Immature natural killer cell (primary cell): ENCODE measurements at regions not wholly inside any gene's neighbourhood (a gene's known extent, or its start where the extent isn't known, plus 50 kb on each side); places are given as distances from the start of the nearest gene placed in this dataset.

ENCODE experiments used
- DNase-seq, 3 donors: peaks; one replicate each; pipeline ENCODE4 v3.0.0; 2022; ENCODE audit warnings: mixed read lengths in 1 of 3
- H3K27ac Mint-ChIP-seq, 6 donors: one replicate each; pipeline ENCODE4 v1.8.0; 2020; ENCODE audit warnings: mixed read lengths in 6 of 6, mild to moderate bottlenecking in 5 of 6, inconsistent platforms in 4 of 6, moderate library complexity in 3 of 6
- H3K27me3 Mint-ChIP-seq, 3 donors: one replicate each; pipeline ENCODE4 v1.8.0; 2020 to 2021; ENCODE audit warnings: low read depth in 3 of 3, mild to moderate bottlenecking in 3 of 3, mixed read lengths in 3 of 3, moderate library complexity in 3 of 3, inconsistent platforms in 1 of 3
- H3K36me3 Mint-ChIP-seq, 3 donors: one replicate each; pipeline ENCODE4 v1.8.0; 2020; ENCODE audit warnings: mixed read lengths in 3 of 3, inconsistent platforms in 2 of 3, mild to moderate bottlenecking in 2 of 3
- H3K4me1 Mint-ChIP-seq, 2 donors: one replicate each; pipeline ENCODE4 v1.8.0; 2020; ENCODE audit warnings: inconsistent platforms in 2 of 2, mild to moderate bottlenecking in 2 of 2, mixed read lengths in 2 of 2, moderate library complexity in 1 of 2
- H3K4me3 Mint-ChIP-seq, 5 donors: one replicate each; pipeline ENCODE4 v1.8.0; 2020; ENCODE audit warnings: mild to moderate bottlenecking in 5 of 5, mixed read lengths in 5 of 5, inconsistent platforms in 3 of 5, moderate library complexity in 3 of 5
- H3K9me3 Mint-ChIP-seq, 6 donors: one replicate each; pipeline ENCODE4 v1.8.0; 2020; ENCODE audit warnings: mild to moderate bottlenecking in 6 of 6, mixed read lengths in 6 of 6, inconsistent platforms in 4 of 6, moderate library complexity in 3 of 6

DNA sequence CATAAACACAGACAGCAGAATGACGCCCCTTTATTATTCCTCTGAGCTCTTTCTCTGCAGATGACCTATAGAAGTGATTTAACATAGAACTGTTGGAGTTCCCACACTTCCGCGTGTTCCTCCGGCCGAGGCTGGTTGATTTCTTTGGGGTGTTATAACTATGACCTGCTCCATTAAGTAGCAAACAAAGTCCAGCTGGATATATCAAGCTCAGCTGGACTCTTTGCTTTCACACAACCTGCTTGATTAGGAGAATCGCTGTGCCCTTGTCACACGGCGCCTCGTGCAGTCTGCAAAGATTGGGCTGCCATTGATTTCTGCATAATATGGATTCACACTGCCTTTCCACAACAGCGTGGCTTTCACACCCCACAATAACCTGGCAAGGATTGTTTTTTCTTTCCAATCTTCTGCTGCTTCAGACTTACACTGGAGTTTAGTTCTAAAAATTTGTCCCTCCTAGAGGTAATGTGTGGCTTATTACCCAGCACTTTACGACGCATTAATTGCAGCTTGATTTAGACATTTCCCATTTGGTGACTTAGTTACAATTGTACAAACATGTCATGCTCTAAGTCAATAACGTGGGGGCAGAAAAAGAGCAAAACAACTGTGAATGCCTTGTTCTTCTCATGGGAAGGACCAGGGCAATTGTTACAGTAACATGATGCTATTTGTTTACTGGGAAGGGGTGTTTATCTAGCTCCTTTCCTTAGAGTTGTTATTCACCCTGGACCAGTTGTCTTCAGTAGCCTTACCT lies 485.7 kb downstream of the TXNL1 start:
- H3K27me3 Mint-ChIP-seq: peaks cover 0 to 1% (median 1%) of the 10 kb centered on the region in 3 donors
- H3K4me3 Mint-ChIP-seq: no peak overlapping the region
- H3K4me1 Mint-ChIP-seq: no peaks in the 10 kb centered on the region
- H3K27ac Mint-ChIP-seq: no peak overlapping the region
- DNase-seq: no peak
- H3K9me3 Mint-ChIP-seq: peaks cover 0 to 7% (median 2%) of the 10 kb centered on the region in 6 donors
- no peaks in the 10 kb centered on the region for H3K36me3 Mint-ChIP-seq

DNA sequence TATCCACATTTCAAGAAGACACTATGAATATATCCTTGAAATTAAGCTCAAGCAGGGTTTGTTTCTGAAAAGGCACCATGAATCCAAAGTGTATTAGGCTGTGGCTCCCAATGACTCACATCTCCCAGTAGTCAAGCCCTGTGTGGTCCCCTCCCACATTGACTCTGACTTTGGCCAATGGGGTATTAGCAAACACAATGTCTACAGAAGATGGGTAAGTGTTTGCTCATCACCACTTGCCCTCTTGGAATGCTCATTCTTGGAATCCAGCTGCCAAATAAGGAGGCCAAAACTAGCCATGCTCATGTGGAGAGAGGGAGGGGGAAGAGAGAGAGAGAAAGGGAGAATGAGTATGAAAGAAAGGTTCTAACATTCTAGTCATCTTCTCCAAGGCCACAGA lies 490.0 kb downstream of the TXNL1 start:
- Mint-ChIP-seq H3K9me3 (peaks cover 0 to 7% (median 2%) of the 10 kb centered on the region in 6 donors), H3K27ac (no peak overlapping the region), H3K4me3 (no peak overlapping the region), H3K27me3 (peaks cover 0 to 1% (median 0%) of the 10 kb centered on the region in 3 donors), H3K36me3 (no peaks in the 10 kb centered on the region), H3K4me1 (no peaks in the 10 kb centered on the region)
- DNase-seq: no peak

DNA sequence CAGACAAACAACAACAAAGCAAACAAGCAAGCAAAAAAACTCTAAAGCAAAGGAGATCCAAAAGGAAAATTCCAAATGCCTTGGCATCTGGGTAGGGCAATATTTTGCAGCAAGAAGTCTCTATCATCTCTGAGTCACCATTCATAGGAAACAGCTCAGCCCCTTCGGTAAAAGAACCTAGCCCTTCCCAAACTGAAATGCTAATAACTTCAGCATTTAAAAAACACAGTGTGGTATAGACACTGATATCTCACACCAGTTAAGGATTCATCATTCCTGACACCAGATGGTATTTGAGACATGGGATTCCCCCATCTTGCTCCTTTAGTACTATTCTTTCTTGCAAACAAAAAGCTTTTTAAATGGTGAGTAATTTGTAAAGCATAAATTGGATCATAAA lies 491.8 kb downstream of the TXNL1 start:
- no peak for DNase-seq
- Mint-ChIP-seq H3K4me1 (no peaks in the 10 kb centered on the region), H3K27me3 (no peaks in the 10 kb centered on the region), H3K4me3 (no peak overlapping the region), H3K9me3 (peaks cover 0 to 9% (median 2%) of the 10 kb centered on the region in 6 donors), H3K36me3 (no peaks in the 10 kb centered on the region), H3K27ac (no peak overlapping the region)

DNA sequence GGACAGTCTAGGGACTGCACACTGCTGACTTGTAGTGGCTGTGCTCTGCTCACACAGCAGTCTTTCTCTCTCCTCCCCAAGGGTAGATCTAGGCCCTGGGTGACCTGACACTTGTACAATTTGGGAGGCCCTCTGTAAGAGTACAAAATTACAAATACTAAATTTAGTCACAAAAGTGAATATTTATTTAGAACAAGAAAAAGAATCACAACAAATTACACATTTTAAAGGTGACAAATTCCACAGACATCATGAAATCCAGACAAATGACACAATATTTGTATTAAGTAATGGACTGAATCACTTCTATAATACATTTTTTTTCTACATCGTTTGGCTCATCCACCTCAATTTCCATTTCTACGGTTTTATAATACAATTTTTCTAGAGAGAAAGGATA lies 496.4 kb downstream of the TXNL1 start:
- peaks cover 0 to 3% (median 0%) of the 10 kb centered on the region in 6 donors for H3K9me3 Mint-ChIP-seq
- H3K36me3 Mint-ChIP-seq: no peaks in the 10 kb centered on the region
- H3K27me3 Mint-ChIP-seq: no peaks in the 10 kb centered on the region
- DNase-seq: no peak
- no peak overlapping the region for H3K27ac Mint-ChIP-seq
- H3K4me3 Mint-ChIP-seq: no peak overlapping the region
- no peaks in the 10 kb centered on the region for H3K4me1 Mint-ChIP-seq

DNA sequence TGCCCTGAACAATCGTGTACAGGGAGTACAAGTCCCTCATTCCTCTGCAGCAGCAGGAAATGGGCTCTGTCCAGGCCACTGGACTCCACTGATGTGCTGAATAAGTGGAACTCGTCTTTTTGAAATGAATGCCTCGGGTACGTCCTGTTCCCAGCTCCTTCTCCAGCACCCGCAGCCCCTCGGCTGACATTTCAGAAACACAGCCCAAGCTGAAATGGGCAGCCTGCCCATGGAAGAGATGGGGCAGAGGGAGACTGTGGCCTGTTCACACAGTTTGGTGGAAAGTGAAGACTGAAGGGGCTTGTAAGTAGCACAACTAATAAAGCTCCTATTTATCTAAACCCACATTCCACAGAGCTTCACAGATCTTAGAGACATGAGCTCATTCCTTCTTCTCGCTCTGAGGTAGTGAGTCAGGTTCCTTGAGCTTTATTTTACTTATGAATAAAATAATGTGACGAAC lies 498.6 kb downstream of the TXNL1 start:
- DNase-seq: no peak
- Mint-ChIP-seq H3K9me3 (peaks cover 0 to 3% (median 0%) of the 10 kb centered on the region in 6 donors), H3K36me3 (no peaks in the 10 kb centered on the region), H3K27me3 (no peaks in the 10 kb centered on the region), H3K27ac (no peak overlapping the region), H3K4me1 (no peaks in the 10 kb centered on the region), H3K4me3 (no peak overlapping the region)

DNA sequence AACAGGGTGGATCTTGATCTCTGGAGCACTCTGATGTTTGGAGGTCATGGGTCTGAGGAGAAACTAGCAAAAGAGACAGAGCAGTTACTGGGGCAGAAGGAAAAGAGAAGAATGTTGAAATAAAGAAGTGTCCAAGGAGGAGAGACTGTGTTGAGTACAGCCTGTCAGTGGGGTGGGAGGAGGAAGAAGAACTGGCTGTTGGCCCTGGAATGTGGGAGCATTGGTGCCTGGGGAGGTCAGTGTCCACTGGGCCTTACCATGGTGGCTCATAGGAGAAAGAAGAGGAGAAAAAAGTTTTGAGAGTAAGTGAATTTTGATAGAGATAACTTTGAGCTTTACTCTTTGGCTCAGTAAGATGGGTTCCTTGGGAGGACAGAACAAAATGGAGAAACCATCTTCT lies 499.0 kb downstream of the TXNL1 start:
- Mint-ChIP-seq H3K27ac (no peak overlapping the region), H3K27me3 (no peaks in the 10 kb centered on the region), H3K4me3 (no peak overlapping the region), H3K36me3 (no peaks in the 10 kb centered on the region), H3K9me3 (peaks cover 0 to 3% (median 0%) of the 10 kb centered on the region in 6 donors), H3K4me1 (no peaks in the 10 kb centered on the region)
- DNase-seq: no peak

DNA sequence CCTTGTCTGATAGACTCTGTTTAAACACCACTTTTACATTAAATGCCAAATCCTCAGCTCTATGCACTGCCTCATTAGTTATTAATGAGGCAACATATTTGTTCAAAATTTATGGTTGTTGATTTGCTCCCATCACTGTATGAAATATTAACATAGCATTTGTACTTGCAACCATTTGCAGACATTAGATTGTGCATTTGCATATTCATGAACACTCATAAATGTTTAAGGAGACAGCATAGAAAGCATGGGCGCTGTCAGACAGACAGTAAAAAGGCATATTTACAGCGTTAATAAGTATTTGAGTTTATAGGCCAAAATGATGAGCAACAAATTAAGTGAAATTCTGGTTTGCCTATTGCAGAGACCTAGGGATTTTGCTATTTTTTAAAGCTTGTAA lies 502.3 kb downstream of the TXNL1 start:
- H3K4me1 Mint-ChIP-seq: no peaks in the 10 kb centered on the region
- no peaks in the 10 kb centered on the region for H3K27me3 Mint-ChIP-seq
- DNase-seq: no peak
- H3K27ac Mint-ChIP-seq: no peak overlapping the region
- H3K4me3 Mint-ChIP-seq: no peak overlapping the region
- no peaks in the 10 kb centered on the region for H3K36me3 Mint-ChIP-seq
- peaks cover 0 to 2% (median 0%) of the 10 kb centered on the region in 6 donors for H3K9me3 Mint-ChIP-seq

DNA sequence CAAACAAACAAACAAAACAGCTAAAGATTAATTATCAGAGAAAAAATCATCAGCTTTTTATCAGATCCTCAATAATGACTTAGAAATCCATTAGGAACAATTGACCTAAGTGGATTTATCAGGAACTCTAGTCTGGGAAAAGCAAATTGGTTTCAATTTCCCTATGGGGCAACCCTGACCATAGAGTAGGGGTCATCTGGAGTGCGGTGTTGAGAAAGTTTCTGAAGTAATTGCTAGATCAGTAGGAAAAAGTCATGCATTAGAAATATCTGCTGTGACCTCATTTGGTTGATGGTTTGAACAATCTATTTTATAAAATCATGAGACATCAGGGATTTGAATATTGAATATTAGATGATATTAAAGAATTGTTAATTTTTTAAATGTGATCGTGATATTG lies 507.9 kb downstream of the TXNL1 start:
- H3K4me3 Mint-ChIP-seq: no peak overlapping the region

DNA sequence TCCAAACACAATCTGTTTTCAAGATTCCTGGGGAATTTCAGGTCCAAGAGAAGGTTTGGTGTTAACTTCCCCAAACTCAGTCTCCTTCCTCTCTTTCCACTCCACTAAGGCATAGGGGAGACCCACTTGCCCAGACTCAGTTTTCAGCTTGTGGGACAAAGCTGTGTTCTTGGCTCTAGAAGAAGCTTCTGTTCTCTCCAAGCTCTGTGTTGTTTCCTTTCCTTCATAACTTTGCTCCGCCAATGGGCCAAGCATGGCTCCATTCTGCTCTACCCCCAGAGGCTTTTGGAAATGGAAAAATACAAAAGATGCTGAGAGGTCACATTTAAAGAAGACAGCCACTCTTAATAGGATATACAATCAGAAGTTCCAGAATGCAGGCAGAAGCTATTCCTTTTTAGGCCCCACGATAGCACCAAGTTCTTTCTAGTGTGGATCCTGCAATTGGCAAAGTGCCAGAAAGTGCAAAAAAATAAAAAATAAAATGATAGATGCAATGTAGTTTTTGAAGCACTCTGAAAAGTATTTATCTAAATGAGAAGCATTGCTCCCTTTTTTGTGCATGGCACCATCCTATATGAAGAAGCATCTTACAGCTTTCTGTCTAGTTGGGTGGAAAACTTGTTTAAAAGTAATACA lies 510.1 kb downstream of the TXNL1 start:
- Mint-ChIP-seq H3K36me3 (no peaks in the 10 kb centered on the region), H3K4me1 (no peaks in the 10 kb centered on the region), H3K4me3 (no peak overlapping the region), H3K27ac (no peak overlapping the region), H3K27me3 (no peaks in the 10 kb centered on the region), H3K9me3 (peaks cover 0 to 8% (median 3%) of the 10 kb centered on the region in 6 donors)
- no peak for DNase-seq

More for the DNA sequence above, 507.9 kb downstream of the TXNL1 start:
- Mint-ChIP-seq H3K9me3 (peaks cover 0 to 6% (median 3%) of the 10 kb centered on the region in 6 donors), H3K36me3 (no peaks in the 10 kb centered on the region), H3K27me3 (no peaks in the 10 kb centered on the region), H3K27ac (no peak overlapping the region), H3K4me1 (no peaks in the 10 kb centered on the region)
- DNase-seq: no peak

DNA sequence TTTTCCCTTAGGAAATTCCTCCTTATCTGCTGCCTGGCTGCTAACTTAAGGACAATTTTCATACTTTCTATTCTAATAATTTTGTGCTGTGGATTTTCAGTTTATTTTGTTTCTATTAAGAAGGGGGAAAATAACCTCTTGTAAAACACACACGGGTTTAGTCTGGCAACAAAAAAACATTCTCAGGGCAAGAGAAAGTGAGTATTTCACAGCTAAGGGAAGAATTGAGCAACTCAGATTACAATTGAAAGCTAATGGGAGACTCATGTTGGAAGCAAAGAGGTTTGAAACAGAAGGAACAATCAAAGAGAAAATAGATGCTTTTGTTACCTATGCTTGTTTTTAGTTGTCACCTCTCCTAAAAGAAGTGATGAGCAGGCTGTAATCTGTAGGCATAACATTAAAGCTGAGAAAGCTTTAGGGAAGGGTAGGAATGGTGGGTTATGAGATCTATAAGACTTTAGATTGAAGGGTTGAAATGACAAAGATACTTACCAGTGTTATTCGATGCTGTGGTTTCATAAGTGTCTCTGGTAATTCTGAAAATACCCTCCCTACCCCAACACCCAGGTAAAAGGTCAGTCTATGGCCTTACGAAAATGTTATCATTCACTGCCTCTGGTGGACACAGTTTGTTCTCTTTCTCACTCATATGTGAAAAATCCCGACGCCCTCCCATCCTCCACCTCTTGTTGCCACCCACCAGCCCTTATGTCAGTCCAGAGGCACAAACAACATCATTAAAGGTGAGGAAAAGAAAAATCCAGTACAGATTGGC lies 510.9 kb downstream of the TXNL1 start:
- Mint-ChIP-seq H3K9me3 (peaks cover 0 to 8% (median 3%) of the 10 kb centered on the region in 6 donors), H3K4me3 (no peak overlapping the region), H3K36me3 (no peaks in the 10 kb centered on the region), H3K27ac (no peak overlapping the region), H3K4me1 (no peaks in the 10 kb centered on the region), H3K27me3 (no peaks in the 10 kb centered on the region)
- no peak for DNase-seq

DNA sequence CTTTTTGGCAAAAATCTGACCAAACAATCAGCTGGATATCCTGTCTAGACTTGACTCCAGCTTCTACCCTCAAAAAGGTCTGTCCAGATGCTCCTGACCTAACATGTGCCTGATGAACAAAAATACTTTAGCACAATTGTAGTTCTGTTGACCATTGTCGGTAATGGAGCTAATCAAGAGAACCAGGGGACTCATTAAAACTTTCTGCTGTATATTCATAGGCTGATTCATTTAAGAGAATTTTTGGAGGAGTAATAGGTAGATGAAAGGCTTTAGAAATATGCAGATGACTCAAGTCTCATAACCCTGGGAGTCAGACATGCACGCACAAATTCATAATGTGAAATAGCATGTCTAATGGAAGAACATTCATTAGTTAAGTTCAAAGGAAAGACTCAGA lies 514.2 kb downstream of the TXNL1 start:
- DNase-seq: no peak
- Mint-ChIP-seq H3K4me3 (no peak overlapping the region), H3K27me3 (peaks cover 0 to 2% (median 0%) of the 10 kb centered on the region in 3 donors), H3K36me3 (no peaks in the 10 kb centered on the region), H3K4me1 (no peaks in the 10 kb centered on the region), H3K27ac (no peak overlapping the region), H3K9me3 (peaks cover 0 to 10% (median 2%) of the 10 kb centered on the region in 6 donors)

DNA sequence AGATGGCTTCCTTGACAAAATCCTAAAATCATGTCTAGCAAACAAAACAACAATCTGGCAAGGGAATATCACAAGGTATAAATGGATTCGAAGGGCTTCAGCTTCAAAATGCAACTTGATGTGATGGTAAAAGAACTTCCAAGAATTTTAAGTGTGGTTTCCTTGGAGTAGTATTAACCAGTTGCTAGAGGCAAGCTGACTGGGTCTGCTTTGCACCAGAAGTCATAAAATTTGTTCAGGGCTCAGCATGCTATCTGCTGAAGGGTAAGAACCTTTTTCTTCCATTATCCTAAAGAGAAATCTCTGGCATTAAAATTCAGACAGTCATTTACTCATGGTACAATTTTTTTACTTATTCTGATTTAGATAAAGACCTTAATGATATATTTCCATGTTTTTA lies 516.7 kb downstream of the TXNL1 start:
- Mint-ChIP-seq H3K36me3 (no peaks in the 10 kb centered on the region), H3K27me3 (peaks cover 0 to 2% (median 0%) of the 10 kb centered on the region in 3 donors), H3K4me3 (no peak overlapping the region), H3K9me3 (peaks cover 0 to 11% (median 2%) of the 10 kb centered on the region in 6 donors), H3K4me1 (no peaks in the 10 kb centered on the region), H3K27ac (no peak overlapping the region)
- DNase-seq: no peak

DNA sequence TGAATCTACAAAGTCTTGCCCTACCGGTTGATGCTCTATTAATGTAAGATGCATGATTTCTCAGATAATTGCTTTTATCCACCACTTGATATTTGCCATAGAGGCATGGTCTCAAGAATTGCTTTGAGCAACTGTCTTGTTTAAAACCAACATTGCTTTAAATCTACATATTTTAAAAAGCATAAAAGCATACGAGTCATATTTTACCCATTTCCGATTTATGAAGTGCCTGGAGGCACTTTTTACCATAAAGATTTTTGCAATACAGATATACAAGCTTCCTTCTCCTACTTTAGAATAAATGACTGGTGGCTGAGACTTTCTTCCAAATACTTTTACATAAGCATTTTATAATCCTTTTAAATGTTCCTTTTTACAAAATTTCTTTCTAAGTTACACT lies 517.6 kb downstream of the TXNL1 start:
- Mint-ChIP-seq H3K4me3 (no peak overlapping the region), H3K4me1 (no peaks in the 10 kb centered on the region), H3K9me3 (peaks cover 0 to 11% (median 0%) of the 10 kb centered on the region in 6 donors), H3K36me3 (no peaks in the 10 kb centered on the region), H3K27me3 (peaks cover 0 to 2% (median 0%) of the 10 kb centered on the region in 3 donors), H3K27ac (no peak overlapping the region)
- no peak for DNase-seq

DNA sequence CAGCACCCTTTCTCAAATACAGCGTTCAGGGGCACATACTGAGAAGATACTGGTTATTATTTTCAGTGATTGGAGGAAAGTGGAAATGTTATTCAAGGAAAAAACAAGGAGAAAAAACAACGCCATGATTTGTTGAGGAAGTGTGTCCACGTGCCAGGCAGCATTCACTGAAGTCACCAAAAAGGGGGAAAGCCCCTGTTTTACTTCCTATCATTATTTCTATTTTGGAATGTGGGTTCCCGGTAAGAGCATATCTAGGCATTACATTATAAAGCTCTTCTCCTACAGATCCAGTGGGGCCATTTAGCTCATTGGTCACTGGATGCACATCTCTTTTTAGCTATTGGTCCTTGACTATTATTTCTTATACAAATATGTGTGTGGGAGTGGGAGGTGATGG lies 518.7 kb downstream of the TXNL1 start:
- Mint-ChIP-seq H3K4me1 (no peaks in the 10 kb centered on the region), H3K4me3 (no peak overlapping the region), H3K9me3 (peaks cover 0 to 9% (median 0%) of the 10 kb centered on the region in 6 donors), H3K36me3 (no peaks in the 10 kb centered on the region), H3K27me3 (peaks cover 0 to 2% (median 0%) of the 10 kb centered on the region in 3 donors), H3K27ac (no peak overlapping the region)
- DNase-seq: no peak
